ENCODE measurements at regions not wholly inside any gene's neighbourhood (a gene's known extent, or its start where the extent isn't known, plus 50 kb on each side); places are given as distances from the start of the nearest gene placed in this dataset.

GRCh38 chr13:105611424-105611823, 924.0 kb downstream of the EFNB2 start:
- DNase-seq (ENCODE audit: low read depth in 2 of 2): no peak

GRCh38 chr13:105608104-105608503, 927.4 kb downstream of the EFNB2 start:
- DNase-seq (ENCODE audit: low read depth in 2 of 2): no peak

DNA sequence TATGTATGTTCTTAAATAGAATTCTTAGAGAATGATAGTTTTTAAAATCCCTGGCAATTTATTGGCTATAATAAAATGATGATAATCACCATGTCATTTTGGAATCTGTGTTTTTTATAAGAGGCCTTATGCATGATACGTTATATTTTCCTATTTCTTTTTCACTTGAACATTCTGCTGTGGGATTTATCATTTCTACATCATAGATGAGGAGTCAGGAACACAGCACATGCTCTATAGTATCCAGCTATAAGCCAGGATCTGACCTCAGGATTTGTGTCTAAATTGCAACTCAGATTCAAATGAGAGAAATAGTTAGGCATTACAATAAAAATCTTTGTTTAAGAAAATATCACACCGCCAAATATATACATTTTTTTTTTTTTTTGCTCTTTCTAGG, 928.0 kb downstream of the EFNB2 start:
- DNase-seq (ENCODE audit: low read depth in 2 of 2): no peak

DNA sequence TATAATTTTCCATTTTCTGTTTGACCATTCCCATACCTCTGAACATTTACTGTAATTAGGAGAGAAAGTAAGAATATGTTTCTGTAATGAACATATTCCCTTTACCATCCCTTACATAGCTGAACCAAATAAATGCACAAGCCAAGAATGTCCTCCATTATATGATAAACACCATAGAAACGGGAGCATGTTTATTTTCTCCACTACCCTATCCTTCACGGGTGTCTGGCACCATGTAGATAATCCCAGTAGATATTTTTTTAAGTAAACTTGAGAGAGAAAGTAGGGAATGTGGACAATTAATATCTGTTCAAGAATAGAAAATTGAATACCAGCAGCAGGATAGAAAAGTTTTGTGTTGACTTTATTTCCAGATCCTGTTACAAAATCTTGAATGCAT, 928.4 kb downstream of the EFNB2 start:
- DNase-seq (ENCODE audit: low read depth in 2 of 2): no peak

- DNase-seq (ENCODE audit: low read depth in 2 of 2): no peak
Observed at GRCh38 chr13:105602956-105603670, 932.3 kb downstream of the EFNB2 start.

- no peak for DNase-seq (ENCODE audit: low read depth in 2 of 2)
Observed at GRCh38 chr13:105599477-105600037, 935.9 kb downstream of the EFNB2 start.

GRCh38 chr13:105598529-105598928, 936.9 kb downstream of the EFNB2 start:
- DNase-seq (ENCODE audit: low read depth in 2 of 2): no peak

GRCh38 chr13:105597573-105597972, 937.9 kb downstream of the EFNB2 start:
- DNase-seq (ENCODE audit: low read depth in 2 of 2): no peak

DNA sequence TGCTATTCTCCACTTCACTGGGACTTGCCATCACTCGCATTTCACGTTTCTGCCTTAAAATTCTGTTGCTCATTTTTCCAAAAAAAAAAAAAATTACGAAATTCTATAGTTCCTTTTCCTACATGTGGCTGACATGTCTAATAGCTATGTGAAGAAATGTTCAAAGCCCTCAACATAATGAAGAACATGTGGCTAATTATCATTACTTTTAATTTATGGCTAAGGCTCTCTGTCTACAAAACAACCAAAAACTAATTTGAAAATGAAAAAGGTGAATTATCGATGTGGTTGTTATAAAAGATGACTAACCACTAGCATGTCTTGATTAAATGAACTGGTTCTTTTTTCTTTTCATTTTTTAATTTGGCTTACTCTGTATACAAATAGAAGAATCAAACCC, 940.0 kb downstream of the EFNB2 start:
- DNase-seq (ENCODE audit: low read depth in 2 of 2): no peak

DNA sequence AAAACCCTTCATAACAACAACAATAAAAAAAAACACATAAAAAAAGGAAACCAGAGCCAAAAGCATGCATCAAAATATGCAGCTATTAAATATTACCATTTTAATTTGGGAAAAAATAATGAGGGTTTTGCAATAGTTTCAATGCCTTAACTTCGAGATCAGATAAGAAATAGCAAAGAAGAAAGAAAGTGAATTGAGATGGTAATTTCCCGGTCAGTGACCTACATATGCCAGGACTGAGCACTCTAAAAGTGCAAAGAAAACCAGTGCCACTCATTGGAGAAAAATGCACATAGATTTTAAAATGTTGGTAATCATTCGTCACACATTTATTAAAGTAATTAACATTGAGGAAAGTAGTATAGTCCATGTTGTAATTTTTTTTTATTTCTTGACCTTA, 944.2 kb downstream of the EFNB2 start:
- no peak for DNase-seq (ENCODE audit: low read depth in 2 of 2)

DNA sequence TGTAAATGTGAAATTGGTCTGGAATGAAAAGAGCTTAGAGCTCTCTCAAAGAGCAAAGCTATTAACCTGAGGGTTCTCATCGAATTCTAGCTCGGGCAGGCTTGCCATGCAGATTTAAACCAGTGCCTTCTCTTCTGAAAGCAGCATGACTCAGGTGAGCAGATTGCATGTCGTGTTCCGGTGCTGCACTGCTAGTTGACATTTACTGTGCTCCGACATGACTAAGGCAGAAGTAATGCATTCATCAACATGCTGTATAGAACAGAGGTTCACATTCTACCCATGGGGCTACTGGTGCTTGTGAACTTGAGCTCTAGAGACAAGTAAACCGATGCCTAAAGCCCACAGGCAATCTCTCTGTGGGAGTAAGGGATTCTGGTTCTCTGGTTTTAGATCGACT, 947.7 kb downstream of the EFNB2 start:
- DNase-seq (ENCODE audit: low read depth in 2 of 2): no peak

DNA sequence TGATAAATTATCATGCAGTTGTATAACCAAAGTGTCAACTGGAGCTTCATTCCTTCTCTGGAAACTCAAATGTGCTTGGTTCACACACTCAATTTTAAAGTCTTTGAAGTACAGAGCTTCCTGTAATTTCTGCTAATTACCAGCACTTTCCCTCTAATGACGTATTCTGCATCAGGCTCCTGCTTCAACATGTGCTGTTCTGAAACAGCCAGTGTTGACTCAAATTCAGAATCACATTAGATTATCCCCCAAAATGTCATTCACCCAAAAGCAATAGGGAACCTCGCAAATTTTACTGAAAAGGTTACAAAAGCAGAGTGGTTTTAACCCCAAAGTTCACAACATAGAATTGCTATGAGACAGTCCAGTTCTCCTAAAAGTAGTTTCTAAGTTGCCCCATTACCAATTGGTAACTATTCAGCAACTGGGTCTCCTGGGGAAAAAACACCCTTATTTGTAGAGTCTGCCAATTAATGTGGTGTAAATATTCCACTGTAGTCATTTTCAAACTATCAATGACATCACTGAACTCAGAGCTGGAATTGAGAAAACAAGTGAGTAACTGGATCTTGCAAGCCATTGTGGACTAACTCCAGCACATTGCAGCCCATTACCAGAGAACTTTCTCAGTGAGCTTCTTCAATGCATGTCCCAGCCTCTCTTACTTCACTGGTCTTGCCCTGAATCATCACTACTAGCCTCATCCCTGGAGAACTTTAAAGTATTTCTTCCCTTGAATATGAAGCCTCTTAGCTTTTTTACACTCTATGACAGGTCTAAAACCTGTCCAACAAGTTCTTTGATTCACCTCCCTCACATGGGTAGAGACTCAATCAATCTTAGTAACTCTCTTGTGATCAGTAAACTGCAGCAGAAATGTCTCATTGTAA, 955.4 kb downstream of the EFNB2 start:
- DNase-seq (ENCODE audit: low read depth in 2 of 2): no peak

- no peak for DNase-seq (ENCODE audit: low read depth in 2 of 2)
Observed at GRCh38 chr13:105573136-105573535, 962.3 kb downstream of the EFNB2 start.

- DNase-seq (ENCODE audit: low read depth in 2 of 2): no peak
Observed at GRCh38 chr13:105572401-105572800, 963.1 kb downstream of the EFNB2 start.

DNA sequence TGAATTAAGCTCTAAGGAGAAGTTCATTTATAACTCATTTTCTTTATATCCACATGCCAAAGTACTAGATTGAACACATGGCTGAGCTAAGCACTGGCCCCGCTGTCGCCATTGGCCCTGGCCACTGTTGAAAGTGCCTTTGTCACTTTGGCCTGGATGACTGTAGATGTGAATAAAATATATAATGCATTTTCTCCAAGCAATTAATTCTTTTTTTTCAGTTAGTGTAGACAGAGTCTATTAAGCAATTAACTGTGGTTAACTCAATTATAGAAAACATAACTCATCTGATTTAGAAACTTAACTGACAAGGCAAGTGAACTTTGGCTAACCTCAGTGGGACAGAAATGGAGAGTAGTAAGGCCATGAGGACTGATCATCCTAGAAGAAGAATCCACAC, 965.6 kb downstream of the EFNB2 start:
- DNase-seq (ENCODE audit: low read depth in 2 of 2): no peak

DNA sequence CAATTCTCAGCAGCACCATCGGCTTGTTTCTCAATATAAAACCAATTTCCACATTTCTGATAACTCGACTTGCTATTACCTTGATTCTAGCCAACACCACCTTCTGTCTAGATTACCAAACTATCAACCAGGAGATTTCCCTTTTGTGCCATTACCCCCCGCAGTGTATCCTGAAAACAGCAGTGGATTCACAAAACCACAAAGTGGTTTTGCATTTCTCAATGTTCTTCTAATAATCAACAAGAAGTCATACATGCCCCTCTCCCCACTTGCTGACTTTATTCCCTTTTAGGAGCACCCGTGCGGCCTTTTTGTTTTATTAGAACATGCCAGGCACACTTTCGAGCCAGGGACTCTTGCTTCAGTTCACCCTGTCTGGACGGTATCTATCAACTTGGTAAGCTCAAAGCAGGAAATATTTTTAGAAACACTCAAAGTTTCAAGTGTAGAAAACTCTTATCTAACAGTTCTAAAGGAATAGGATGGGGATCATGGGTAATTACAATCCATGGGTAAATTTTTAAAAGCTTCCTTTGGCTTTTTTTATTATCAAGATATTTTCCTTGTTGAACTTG, 967.4 kb downstream of the EFNB2 start:
- no peak for DNase-seq (ENCODE audit: low read depth in 2 of 2)

- DNase-seq (ENCODE audit: low read depth in 2 of 2): no peak
Observed at GRCh38 chr13:105565136-105565727, 970.2 kb downstream of the EFNB2 start.

DNA sequence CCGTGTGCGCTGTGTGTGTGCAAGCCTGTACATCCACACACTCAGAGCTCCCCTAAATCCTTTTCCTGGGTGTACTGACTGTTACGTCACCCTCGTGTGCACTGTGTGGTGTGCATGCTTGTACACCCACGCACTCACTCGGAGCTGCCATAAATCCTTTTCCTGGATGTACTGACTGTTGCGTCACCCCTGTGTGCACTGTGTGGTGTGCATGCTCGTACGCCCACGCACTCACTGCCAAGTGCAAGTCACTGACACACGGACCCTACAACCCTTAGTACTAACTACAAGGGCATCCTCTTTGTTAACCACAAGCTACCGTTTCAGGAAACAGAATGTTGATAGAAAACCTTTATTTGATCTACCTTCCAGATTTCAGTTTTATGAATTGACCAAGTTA, 983.4 kb downstream of the EFNB2 start:
- peak in 1 of 2 donors; percentile 1 for DNase-seq (ENCODE audit: low read depth in 2 of 2)

- DNase-seq (ENCODE audit: low read depth in 2 of 2): no peak
Observed at GRCh38 chr13:105547851-105548250, 987.6 kb downstream of the EFNB2 start.

DNA sequence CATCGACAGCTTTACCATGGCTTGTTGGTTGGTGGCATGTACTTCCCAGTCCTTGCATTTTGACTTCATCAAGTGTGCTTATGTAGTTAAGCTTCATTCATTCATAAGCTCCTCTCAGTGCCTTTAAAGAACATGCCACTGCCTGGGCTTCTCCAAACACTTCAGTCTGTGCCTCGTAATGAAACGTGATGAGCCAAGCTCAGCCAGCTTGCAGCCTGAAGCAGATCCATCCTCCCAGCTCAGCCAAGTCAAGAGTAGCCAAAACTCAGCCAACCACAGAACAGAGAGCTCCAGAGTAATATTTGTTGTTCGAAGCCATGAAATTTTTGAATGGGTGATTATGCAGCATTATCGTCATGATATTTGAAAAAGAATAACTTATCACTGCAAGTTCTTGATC, 989.7 kb downstream of the EFNB2 start:
- DNase-seq (ENCODE audit: low read depth in 2 of 2): no peak

DNA sequence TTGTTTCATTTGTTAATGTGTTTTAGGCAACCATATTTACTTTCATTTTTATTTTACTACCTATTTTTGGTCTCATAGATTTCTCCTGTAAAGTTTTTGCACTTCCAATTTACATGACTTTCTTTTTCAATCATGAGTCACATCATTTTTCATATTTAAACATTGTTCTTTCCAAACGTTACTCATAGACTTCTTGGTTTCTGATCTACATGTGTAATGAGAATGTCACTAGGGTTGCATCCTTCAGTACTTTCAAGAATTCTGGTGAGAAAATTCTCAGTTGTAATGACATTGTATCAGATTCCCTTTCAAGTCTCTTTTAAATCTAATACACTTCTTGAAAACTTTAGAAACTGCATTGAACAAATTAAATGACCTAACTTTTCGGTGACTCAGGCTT, 991.7 kb downstream of the EFNB2 start:
- DNase-seq (ENCODE audit: low read depth in 2 of 2): no peak

- no peak for DNase-seq (ENCODE audit: low read depth in 2 of 2)
Observed at GRCh38 chr13:105541565-105541964, 993.9 kb downstream of the EFNB2 start.
